Epithelial cell of proximal tubule (primary cell): ENCODE measurements at regions not wholly inside any gene's neighbourhood (a gene's known extent, or its start where the extent isn't known, plus 50 kb on each side); places are given as distances from the start of the nearest gene placed in this dataset.
A peak's percentile ranks its signal among the peaks of the same experiment; 100 is the strongest.

ENCODE experiments used
- DNase-seq: peaks from one replicate; pipeline ENCODE4 v3.0.0-alpha.2; 2011; ENCODE audit warnings: low read depth
- H3K4me3 ChIP-seq: 2 replicates; pipeline ENCODE4 v1.5.1; 2011; ENCODE audit warnings: low read depth, mild to moderate bottlenecking, low read length
- CTCF ChIP-seq: conservative IDR thresholded peaks from 2 replicates; pipeline ENCODE4 v1.5.1; 2012; ENCODE audit warnings: low read depth, mild to moderate bottlenecking, low read length

GRCh38 chr14:44316647-44317440, 190.2 kb downstream of the FSCB start:
- no peak for TF ChIP-seq CTCF
- DNase-seq = peak; percentile 77
- H3K4me3 ChIP-seq = no peak overlapping the region

GRCh38 chr14:44309331-44309730, 197.8 kb downstream of the FSCB start:
- no peak for DNase-seq
- TF ChIP-seq CTCF = no peak
- H3K4me3 ChIP-seq = no peak overlapping the region

GRCh38 chr14:44300916-44301315, 206.2 kb downstream of the FSCB start:
- H3K4me3 ChIP-seq = no peak overlapping the region
- no peak for DNase-seq
- TF ChIP-seq CTCF = no peak

GRCh38 chr14:44297437-44297836, 209.6 kb downstream of the FSCB start:
- no peak overlapping the region for H3K4me3 ChIP-seq
- TF ChIP-seq CTCF = no peak
- no peak for DNase-seq

- TF ChIP-seq CTCF = no peak
- DNase-seq = no peak
- H3K4me3 ChIP-seq = no peak overlapping the region
These were observed 215.6 kb downstream of the FSCB start for GRCh38 chr14:44291366-44291915.

GRCh38 chr14:44287858-44288257, 219.2 kb downstream of the FSCB start:
- no peak for TF ChIP-seq CTCF
- no peak overlapping the region for H3K4me3 ChIP-seq
- DNase-seq = no peak

- no peak for TF ChIP-seq CTCF
- DNase-seq = no peak
- no peak overlapping the region for H3K4me3 ChIP-seq
These were observed 220.9 kb downstream of the FSCB start for GRCh38 chr14:44286201-44286600.
